Mammary epithelial cell (primary cell): ENCODE measurements at regions not wholly inside any gene's neighbourhood (a gene's known extent, or its start where the extent isn't known, plus 50 kb on each side); places are given as distances from the start of the nearest gene placed in this dataset.

Experiments used
- EZH2 ChIP-seq: IDR thresholded peaks from 2 replicates; pipeline ENCODE4 v1.6.1; 2012; ENCODE audit warnings: low read length, inconsistent platforms, borderline replicate concordance
- TF ChIP-seq, protein P1 (sequence below), 2 donors: IDR thresholded peaks in 1 of 2; conservative IDR thresholded peaks in 1 of 2; 2 replicates each; pipeline ENCODE4 v1.5.1; 2011 to 2012; ENCODE audit warnings: inconsistent platforms in 2 of 2, low read length in 2 of 2, mild to moderate bottlenecking in 2 of 2, control low read depth in 1 of 2, low read depth in 1 of 2; ENCODE audit not compliant: insufficient read depth in 1 of 2; ENCODE audit errors: extremely low read depth in 1 of 2

DNA sequence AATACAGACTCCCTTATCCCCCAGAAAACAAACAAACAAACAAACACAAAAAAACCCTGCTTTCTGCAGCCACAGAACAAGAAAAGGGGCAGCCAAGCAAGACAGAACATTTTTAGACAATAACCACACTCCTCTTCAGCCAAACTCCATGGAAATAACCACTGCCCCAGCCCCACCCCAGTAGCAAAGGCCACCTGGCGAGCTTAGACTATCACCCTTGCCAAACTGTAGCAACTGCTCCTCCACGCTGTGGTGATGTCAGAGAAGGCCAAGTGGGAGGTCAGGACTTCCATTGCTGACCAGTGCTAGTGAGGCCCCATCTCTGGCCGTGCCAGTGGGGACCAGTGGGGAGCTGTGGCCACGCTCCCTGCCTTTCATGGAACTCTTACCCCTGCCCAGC, 60.3 kb upstream of the CHRNA7 start:
- TF ChIP-seq, protein P1, sequence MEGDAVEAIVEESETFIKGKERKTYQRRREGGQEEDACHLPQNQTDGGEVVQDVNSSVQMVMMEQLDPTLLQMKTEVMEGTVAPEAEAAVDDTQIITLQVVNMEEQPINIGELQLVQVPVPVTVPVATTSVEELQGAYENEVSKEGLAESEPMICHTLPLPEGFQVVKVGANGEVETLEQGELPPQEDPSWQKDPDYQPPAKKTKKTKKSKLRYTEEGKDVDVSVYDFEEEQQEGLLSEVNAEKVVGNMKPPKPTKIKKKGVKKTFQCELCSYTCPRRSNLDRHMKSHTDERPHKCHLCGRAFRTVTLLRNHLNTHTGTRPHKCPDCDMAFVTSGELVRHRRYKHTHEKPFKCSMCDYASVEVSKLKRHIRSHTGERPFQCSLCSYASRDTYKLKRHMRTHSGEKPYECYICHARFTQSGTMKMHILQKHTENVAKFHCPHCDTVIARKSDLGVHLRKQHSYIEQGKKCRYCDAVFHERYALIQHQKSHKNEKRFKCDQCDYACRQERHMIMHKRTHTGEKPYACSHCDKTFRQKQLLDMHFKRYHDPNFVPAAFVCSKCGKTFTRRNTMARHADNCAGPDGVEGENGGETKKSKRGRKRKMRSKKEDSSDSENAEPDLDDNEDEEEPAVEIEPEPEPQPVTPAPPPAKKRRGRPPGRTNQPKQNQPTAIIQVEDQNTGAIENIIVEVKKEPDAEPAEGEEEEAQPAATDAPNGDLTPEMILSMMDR (conservative IDR thresholded peaks at IDR 0.05 in 1 of 2, IDR thresholded peaks at IDR 0.05 in 1 of 2; ENCODE audit: extremely low read depth in 1 of 2, insufficient read depth in 1 of 2, low read depth in 1 of 2, low read length in 2 of 2): no peak
- no peak for TF ChIP-seq EZH2
